ENCODE measurements at regions not wholly inside any gene's neighbourhood (a gene's known extent, or its start where the extent isn't known, plus 50 kb on each side); places are given as distances from the start of the nearest gene placed in this dataset.

GRCh38 chr2:212711856-212712255, 173.3 kb upstream of the ERBB4 start:
- CTCF ChIA-PET = no interaction called here
- DNase-seq = no peak
- POLR2A ChIA-PET = no interaction called here

DNA sequence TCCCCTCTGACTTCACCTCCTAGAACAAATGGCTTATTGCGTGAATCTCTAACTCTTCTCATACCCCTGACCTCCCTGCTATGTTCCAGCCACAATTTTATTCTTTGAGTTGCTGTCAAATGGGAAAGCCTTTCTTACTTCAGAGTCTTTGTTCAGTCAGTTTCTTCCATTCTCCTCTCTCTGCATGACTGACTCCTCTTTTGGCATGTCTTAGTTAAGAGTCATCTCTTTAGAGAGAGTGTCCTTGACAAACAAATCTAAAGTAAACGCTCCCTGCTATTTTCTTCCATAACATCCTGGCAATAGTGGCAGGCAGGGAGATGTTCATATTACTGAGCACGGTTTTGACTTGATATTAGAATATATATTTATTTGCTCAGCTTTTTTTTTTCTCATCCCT, 170.7 kb upstream of the ERBB4 start:
- intact Hi-C loops (cut with micrococcal nuclease; ENCODE audit: unreplicated experiment) = no loop called here
- Mint-ChIP-seq H3K4me3 (ENCODE audit: unreplicated experiment) (no peak overlapping the region), H3K4me1 (ENCODE audit: low read depth, unreplicated experiment) (no peaks in the 10 kb centered on the region), H3K36me3 (ENCODE audit: insufficient read depth, unreplicated experiment) (no peaks in the 10 kb centered on the region), H3K27ac (ENCODE audit: unreplicated experiment) (no peak overlapping the region), H3K9me3 (ENCODE audit: unreplicated experiment) (no peaks in the 10 kb centered on the region), H3K27me3 (ENCODE audit: insufficient read depth, unreplicated experiment) (peaks cover 3% of the 10 kb centered on the region)
- no peaks in the 10 kb centered on the region for H3K9me3 ChIP-seq
- no peak for DNase-seq
- H3K4me1 ChIP-seq = no peaks in the 10 kb centered on the region
- H3K36me3 ChIP-seq (ENCODE audit: control insufficient read depth, insufficient read depth, low read length) = no peaks in the 10 kb centered on the region
- BruUV-seq (replicated peaks) = no TSS peak
- no peak for TF ChIP-seq CTCF (IDR thresholded peaks at IDR 0.05; ENCODE audit: insufficient read depth in 1 of 2, low read depth in 1 of 2, low read length in 1 of 2, severe bottlenecking in 1 of 2, unreplicated experiment in 1 of 2)
- CTCF ChIA-PET = no interaction called here
- H3K27me3 ChIP-seq (replicated peaks; ENCODE audit: control insufficient read depth, insufficient read depth, low read length) = no peaks in the 10 kb centered on the region
- H3K4me3 ChIP-seq (ENCODE audit: low read depth, low read length) = no peak overlapping the region
- POLR2A ChIA-PET = no interaction called here

More at GRCh38 chr2:212711856-212712255, 173.3 kb upstream of the ERBB4 start:
- Mint-ChIP-seq H3K4me3 (ENCODE audit: unreplicated experiment) (no peak overlapping the region), H3K36me3 (ENCODE audit: insufficient read depth, unreplicated experiment) (no peaks in the 10 kb centered on the region), H3K4me1 (ENCODE audit: low read depth, unreplicated experiment) (no peaks in the 10 kb centered on the region), H3K9me3 (ENCODE audit: unreplicated experiment) (no peaks in the 10 kb centered on the region), H3K27me3 (ENCODE audit: insufficient read depth, unreplicated experiment) (no peaks in the 10 kb centered on the region), H3K27ac (ENCODE audit: unreplicated experiment) (no peak overlapping the region)
- H3K36me3 ChIP-seq (ENCODE audit: control insufficient read depth, insufficient read depth, low read length) = no peaks in the 10 kb centered on the region
- BruUV-seq (replicated peaks) = no TSS peak
- no peaks in the 10 kb centered on the region for H3K9me3 ChIP-seq
- H3K27me3 ChIP-seq (replicated peaks; ENCODE audit: control insufficient read depth, insufficient read depth, low read length) = no peaks in the 10 kb centered on the region
- TF ChIP-seq CTCF (IDR thresholded peaks at IDR 0.05; ENCODE audit: insufficient read depth in 1 of 2, low read depth in 1 of 2, low read length in 1 of 2, severe bottlenecking in 1 of 2, unreplicated experiment in 1 of 2) = no peak
- no peak overlapping the region for H3K4me3 ChIP-seq (ENCODE audit: low read depth, low read length)
- no peaks in the 10 kb centered on the region for H3K4me1 ChIP-seq
- intact Hi-C loops (cut with micrococcal nuclease; ENCODE audit: unreplicated experiment) = no loop called here

DNA sequence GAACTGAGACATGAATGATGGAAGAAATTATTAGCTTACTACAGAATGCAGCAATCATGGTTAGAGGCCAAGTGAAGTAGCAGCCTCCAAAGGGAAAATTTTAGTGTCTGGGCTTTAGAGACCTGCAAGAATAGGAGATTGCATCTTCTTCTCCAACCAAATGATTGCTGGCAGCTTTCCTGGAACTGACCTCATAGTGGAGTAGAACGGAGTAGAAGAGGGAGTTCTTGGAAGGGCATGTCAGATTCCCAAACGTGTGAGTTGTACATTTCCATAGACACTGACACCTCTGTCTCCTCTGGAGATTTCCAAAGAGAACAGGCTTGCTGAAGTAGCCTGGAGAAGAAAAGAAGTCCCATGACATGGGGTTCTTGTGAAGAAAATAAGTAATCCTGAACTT, 169.8 kb upstream of the ERBB4 start:
- no peak overlapping the region for H3K4me3 Mint-ChIP-seq (ENCODE audit: unreplicated experiment)
- H3K9me3 Mint-ChIP-seq (ENCODE audit: unreplicated experiment) = no peaks in the 10 kb centered on the region
- CTCF ChIA-PET = no interaction called here
- H3K36me3 Mint-ChIP-seq (ENCODE audit: insufficient read depth, unreplicated experiment) = no peaks in the 10 kb centered on the region
- Histone ChIP-seq H3K9me3 (no peaks in the 10 kb centered on the region), H3K4me3 (ENCODE audit: low read depth, low read length) (no peak overlapping the region), H3K4me1 (no peaks in the 10 kb centered on the region), H3K27me3 (replicated peaks; ENCODE audit: control insufficient read depth, insufficient read depth, low read length) (no peaks in the 10 kb centered on the region), H3K36me3 (ENCODE audit: control insufficient read depth, insufficient read depth, low read length) (no peaks in the 10 kb centered on the region)
- DNase-seq = no peak
- POLR2A ChIA-PET = no interaction called here
- peaks cover 3% of the 10 kb centered on the region for H3K27me3 Mint-ChIP-seq (ENCODE audit: insufficient read depth, unreplicated experiment)
- intact Hi-C loops (cut with micrococcal nuclease; ENCODE audit: unreplicated experiment) = no loop called here
- no peak overlapping the region for H3K27ac Mint-ChIP-seq (ENCODE audit: unreplicated experiment)
- H3K4me1 Mint-ChIP-seq (ENCODE audit: low read depth, unreplicated experiment) = no peaks in the 10 kb centered on the region
- TF ChIP-seq CTCF (IDR thresholded peaks at IDR 0.05; ENCODE audit: insufficient read depth in 1 of 2, low read depth in 1 of 2, low read length in 1 of 2, severe bottlenecking in 1 of 2, unreplicated experiment in 1 of 2) = no peak
- BruUV-seq (replicated peaks) = no TSS peak

Data from Caco-2 (cell line).